ENCODE measurements at regions not wholly inside any gene's neighbourhood (a gene's known extent, or its start where the extent isn't known, plus 50 kb on each side); places are given as distances from the start of the nearest gene placed in this dataset.
A peak's percentile ranks its signal among the peaks of the same experiment; 100 is the strongest.

- H3K79me2 ChIP-seq (ENCODE audit: low read depth), result no peaks in the 10 kb centered on the region
- TF ChIP-seq CTCF (conservative IDR thresholded peaks at IDR 0.05) (no peak), EZH2 (IDR thresholded peaks at IDR 0.05; ENCODE audit: low read depth) (no peak)
- H3K4me2 ChIP-seq, result no peak overlapping the region
- no peaks in the 10 kb centered on the region for H3K27me3 ChIP-seq (ENCODE audit: insufficient read depth, low read depth)
- no peak for DNase-seq
- no peak overlapping the region for H3K27ac ChIP-seq
- H3F3A ChIP-seq (ENCODE audit: insufficient read depth, low read depth), result no peaks in the 10 kb centered on the region
- no peaks in the 10 kb centered on the region for H4K20me1 ChIP-seq (ENCODE audit: insufficient read depth)
- BruUV-seq (replicated peaks), result no TSS peak
- H3K9me3 ChIP-seq (ENCODE audit: insufficient read depth, low read depth), result no peaks in the 10 kb centered on the region
- H3K36me3 ChIP-seq (ENCODE audit: low read depth), result no peaks in the 10 kb centered on the region
- H3K4me3 ChIP-seq, result no peak overlapping the region
- ChIA-PET CTCF (no interaction called here), POLR2A (ENCODE audit: unreplicated experiment) (no interaction called here)
- intact Hi-C loops (cut with micrococcal nuclease; ENCODE audit: unreplicated experiment), result no loop called here
- no peaks in the 10 kb centered on the region for H3K9me2 ChIP-seq (ENCODE audit: insufficient read depth)
- no peak overlapping the region for H2AFZ ChIP-seq
- no peaks in the 10 kb centered on the region for H3K4me1 ChIP-seq (replicated peaks; ENCODE audit: insufficient read depth)
Observed at GRCh38 chrX:20969565-20969964, 404.7 kb upstream of the CNKSR2 start.

- H3K4me2 ChIP-seq, result no peak overlapping the region
- H3K9me2 ChIP-seq (ENCODE audit: insufficient read depth), result no peaks in the 10 kb centered on the region
- DNase-seq, result peak in 1 of 2 experiments; percentile 8
- H3K27ac ChIP-seq, result no peak overlapping the region
- H3F3A ChIP-seq (ENCODE audit: insufficient read depth, low read depth), result no peaks in the 10 kb centered on the region
- TF ChIP-seq EZH2 (IDR thresholded peaks at IDR 0.05; ENCODE audit: low read depth), result no peak
- TF ChIP-seq CTCF (conservative IDR thresholded peaks at IDR 0.05), result no peak
- ChIA-PET POLR2A (ENCODE audit: unreplicated experiment) (no interaction called here), CTCF (no interaction called here)
- no peaks in the 10 kb centered on the region for H3K79me2 ChIP-seq (ENCODE audit: low read depth)
- intact Hi-C loops (cut with micrococcal nuclease; ENCODE audit: unreplicated experiment), result no loop called here
- BruUV-seq (replicated peaks), result no TSS peak
- H3K4me1 ChIP-seq (replicated peaks; ENCODE audit: insufficient read depth), result no peaks in the 10 kb centered on the region
- no peaks in the 10 kb centered on the region for H4K20me1 ChIP-seq (ENCODE audit: insufficient read depth)
- no peak overlapping the region for H2AFZ ChIP-seq
- no peaks in the 10 kb centered on the region for H3K27me3 ChIP-seq (ENCODE audit: insufficient read depth, low read depth)
- no peaks in the 10 kb centered on the region for H3K36me3 ChIP-seq (ENCODE audit: low read depth)
- no peak overlapping the region for H3K4me3 ChIP-seq
- H3K9me3 ChIP-seq (ENCODE audit: insufficient read depth, low read depth), result no peaks in the 10 kb centered on the region
Observed at GRCh38 chrX:20968996-20969395, 405.2 kb upstream of the CNKSR2 start.

- H2AFZ ChIP-seq, result no peak overlapping the region
- H3F3A ChIP-seq (ENCODE audit: insufficient read depth, low read depth), result no peaks in the 10 kb centered on the region
- BruUV-seq (replicated peaks), result no TSS peak
- intact Hi-C loops (cut with micrococcal nuclease; ENCODE audit: unreplicated experiment), result no loop called here
- H3K9me2 ChIP-seq (ENCODE audit: insufficient read depth), result no peaks in the 10 kb centered on the region
- TF ChIP-seq EZH2 (IDR thresholded peaks at IDR 0.05; ENCODE audit: low read depth) (no peak), CTCF (conservative IDR thresholded peaks at IDR 0.05) (no peak)
- no peaks in the 10 kb centered on the region for H3K4me1 ChIP-seq (replicated peaks; ENCODE audit: insufficient read depth)
- H3K4me2 ChIP-seq, result no peak overlapping the region
- H3K27ac ChIP-seq, result no peak overlapping the region
- H3K27me3 ChIP-seq (ENCODE audit: insufficient read depth, low read depth), result no peaks in the 10 kb centered on the region
- no peaks in the 10 kb centered on the region for H3K79me2 ChIP-seq (ENCODE audit: low read depth)
- DNase-seq, result no peak
- ChIA-PET POLR2A (ENCODE audit: unreplicated experiment) (no interaction called here), CTCF (no interaction called here)
- H3K36me3 ChIP-seq (ENCODE audit: low read depth), result no peaks in the 10 kb centered on the region
- no peaks in the 10 kb centered on the region for H4K20me1 ChIP-seq (ENCODE audit: insufficient read depth)
- H3K4me3 ChIP-seq, result no peak overlapping the region
- H3K9me3 ChIP-seq (ENCODE audit: insufficient read depth, low read depth), result no peaks in the 10 kb centered on the region
Observed at GRCh38 chrX:20967725-20968124, 406.5 kb upstream of the CNKSR2 start.

Data from PC-9 (cell line).